ENCODE measurements at regions not wholly inside any gene's neighbourhood (a gene's known extent, or its start where the extent isn't known, plus 50 kb on each side); places are given as distances from the start of the nearest gene placed in this dataset.

DNA sequence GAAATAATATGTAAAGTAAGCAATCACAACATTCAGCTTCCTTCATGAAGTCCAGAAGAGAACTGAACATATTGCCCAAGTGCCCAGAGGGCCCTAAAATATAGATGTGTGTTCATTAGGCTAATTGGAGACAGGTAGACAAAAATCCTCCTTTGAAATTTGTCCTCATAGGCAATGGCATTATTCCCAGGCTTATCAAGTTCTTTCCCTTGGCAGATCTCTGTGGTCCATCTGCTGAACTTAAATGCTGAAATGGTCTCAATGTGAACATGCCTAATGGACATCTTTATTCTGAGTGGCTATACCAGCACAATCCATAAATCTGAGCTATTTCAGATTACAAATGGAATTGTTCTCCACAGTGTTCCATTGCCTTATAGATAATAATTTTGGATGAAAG, 79.0 kb upstream of the BMP5 start:
- no peak overlapping the region for H2BK15ac ChIP-seq (ENCODE audit: low read length)
- H2BK120ac ChIP-seq (replicated peaks; ENCODE audit: low read depth, low read length), result no peak overlapping the region
- no peak overlapping the region for H3K56ac ChIP-seq (replicated peaks; ENCODE audit: insufficient read length, low read depth, low read length)
- no peak overlapping the region for H3K18ac ChIP-seq (ENCODE audit: extremely low read depth, low read length)
- DNase-seq (ENCODE audit: low read depth in 1 of 2, low spot score in 2 of 2) (no peak), FAIRE-seq (no peak)
- no peak overlapping the region for H3K9ac ChIP-seq (replicated peaks in 1 of 4; ENCODE audit: extremely low read depth in 1 of 4, low read depth in 3 of 4, low read length in 3 of 4)
- no peak overlapping the region for H2BK12ac ChIP-seq (ENCODE audit: low read depth, low read length)
- POLR2A ChIA-PET (ENCODE audit: partially characterized antibody), result no interaction called here
- H3K4ac ChIP-seq (replicated peaks; ENCODE audit: insufficient read length, low read depth, low read length), result no peak overlapping the region
- no peak overlapping the region for H3K23ac ChIP-seq (ENCODE audit: insufficient read length)
- H4K8ac ChIP-seq (ENCODE audit: extremely low read depth, insufficient read depth, low read length), result no peak overlapping the region
- CTCF ChIA-PET (ENCODE audit: partially characterized antibody), result interaction anchor here (1.7 to 2.7 kb wide), 2 partner anchors 9 to 678 kb away, joined by 5 to 16 read pairs; no protein-coding TSS in a partner anchor
- no peak overlapping the region for H3K4me3 ChIP-seq (ENCODE audit: extremely low read depth in 1 of 4, insufficient read depth in 2 of 4, low read depth in 3 of 4, low read length in 4 of 4)
- no peaks in the 10 kb centered on the region for H3K23me2 ChIP-seq (ENCODE audit: low read depth, low read length)
- no peak overlapping the region for H3K14ac ChIP-seq (ENCODE audit: insufficient read length)
- no peak overlapping the region for H3K4me2 ChIP-seq (ENCODE audit: insufficient read depth in 1 of 2, low read depth in 2 of 2, low read length in 2 of 2)
- no peak overlapping the region for H2AFZ ChIP-seq (ENCODE audit: low read length)
- H3K36me3 ChIP-seq (ENCODE audit: control insufficient read depth in 2 of 4, insufficient read depth in 4 of 4, low read length in 3 of 4), result 0 out of 8 replicates have a peak, but pooled peaks cover 0 to 4% (median 0%) of the 10 kb centered on the region in 4 experiments
- H3K79me1 ChIP-seq (ENCODE audit: low read depth, low read length), result no peaks in the 10 kb centered on the region
- peaks cover 12 to 17% of the 10 kb centered on the region in 2 experiments for H3K9me3 ChIP-seq (ENCODE audit: insufficient read depth in 2 of 2, low read depth in 1 of 2, low read length in 1 of 2)
- H4K20me1 ChIP-seq (replicated peaks in 1 of 2; ENCODE audit: control insufficient read depth in 1 of 2, insufficient read depth in 2 of 2, low read length in 2 of 2), result no peaks in the 10 kb centered on the region
- no peak overlapping the region for H2AK5ac ChIP-seq (ENCODE audit: low read depth, low read length)
- no peaks in the 10 kb centered on the region for H3K4me1 ChIP-seq (replicated peaks in 1 of 4; ENCODE audit: control insufficient read depth in 3 of 4, insufficient read depth in 4 of 4, low read length in 3 of 4)
- H3K79me2 ChIP-seq (ENCODE audit: control insufficient read depth in 1 of 2, insufficient read depth in 2 of 2, low read length in 2 of 2), result no peaks in the 10 kb centered on the region
- no peak overlapping the region for H3K27ac ChIP-seq (ENCODE audit: low read depth, low read length)
- H4K91ac ChIP-seq (replicated peaks; ENCODE audit: insufficient read length, low read length), result no peak overlapping the region
- H4K5ac ChIP-seq (ENCODE audit: insufficient read length, low read depth, low read length), result no peak overlapping the region
- no peaks in the 10 kb centered on the region for H3K27me3 ChIP-seq (replicated peaks in 1 of 4; ENCODE audit: control insufficient read depth in 3 of 4, extremely low read depth in 1 of 4, insufficient read depth in 3 of 4, low read length in 3 of 4)
- no peak overlapping the region for H2BK20ac ChIP-seq (ENCODE audit: low read length)
- no peak overlapping the region for H2BK5ac ChIP-seq (ENCODE audit: low read depth, low read length)
- TF ChIP-seq SIRT6 (IDR thresholded peaks at IDR 0.05; ENCODE audit: low read length) (no peak), JUND (IDR thresholded peaks at IDR 0.05; ENCODE audit: low read length) (no peak), RBBP5 (IDR thresholded peaks at IDR 0.05; ENCODE audit: borderline replicate concordance, low read depth, low read length) (no peak), KDM5A (IDR thresholded peaks at IDR 0.05; ENCODE audit: low read length) (no peak), RXRA (IDR thresholded peaks at IDR 0.05; ENCODE audit: insufficient read depth, low read depth, low read length) (no peak), MAFK (IDR thresholded peaks at IDR 0.05; ENCODE audit: low read depth, low read length) (no peak)
